ENCODE measurements at regions not wholly inside any gene's neighbourhood (a gene's known extent, or its start where the extent isn't known, plus 50 kb on each side); places are given as distances from the start of the nearest gene placed in this dataset.

DNA sequence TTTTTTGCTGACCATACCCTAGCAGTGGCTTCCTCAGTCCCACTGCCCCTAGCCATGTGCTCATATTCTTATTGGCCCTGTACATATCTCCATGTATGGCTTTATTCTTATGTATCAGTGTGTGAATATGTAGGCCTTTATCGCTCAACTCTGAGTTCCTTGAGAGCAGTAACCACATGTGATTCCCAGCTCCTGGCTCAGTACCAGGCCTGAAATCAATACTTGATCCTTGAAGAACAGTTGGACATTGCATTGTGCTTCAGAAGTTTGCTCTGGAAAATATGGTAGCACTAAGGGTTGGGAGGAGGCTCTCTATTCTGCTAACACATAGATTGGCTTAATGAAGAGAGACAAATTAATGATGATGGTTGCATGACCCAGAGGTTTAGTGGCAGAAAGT lies 118.8 kb upstream of the FERMT1 start:
- TF ChIP-seq POLR2A (IDR thresholded peaks at IDR 0.05; ENCODE audit: low read depth, low read length) (no peak), POLR2AphosphoS5 (IDR thresholded peaks at IDR 0.05; ENCODE audit: low read depth, low read length) (no peak), SPI1 (IDR thresholded peaks at IDR 0.05; ENCODE audit: low read depth, low read length) (no peak)

Data from GM12891 (cell line).